GM12878 (cell line): ENCODE measurements at regions not wholly inside any gene's neighbourhood (a gene's known extent, or its start where the extent isn't known, plus 50 kb on each side); places are given as distances from the start of the nearest gene placed in this dataset.

ENCODE experiments used
- ATAC-seq: fragments of 200-7000 bp; cut with Tn5 transposase; 3 replicates; pipeline ENCODE4 v1.9.1; 2020; ENCODE audit warnings: mild to moderate bottlenecking, moderate library complexity
- BruUV-seq: library from RNA; stranded (reverse); fragments of 400-500 nt; replicated peaks from 2 replicates; lab custom pipeline; 2021; lab: Mats Ljungman, UMichigan
- CTCF ChIA-PET: fragments of 300-600 bp; sonication (Branson Sonifier 250); formaldehyde crosslinking; extraction: SDS; loops from one replicate; lab custom pipeline; 2021; ENCODE audit warnings: inconsistent platforms; lab: Yijun Ruan, JAX
- POLR2A ChIA-PET: fragments of 350-600 bp; formaldehyde crosslinking; extraction: SDS; loops from one replicate; lab custom pipeline; 2021; ENCODE audit warnings: inconsistent platforms; lab: Charles Lee
- RAD21 ChIA-PET: fragments of 300-600 bp; sonication (Branson Sonifier 250); formaldehyde crosslinking; loops from one replicate; lab custom pipeline; 2023; ENCODE audit warnings: antibody characterized with exemption; ENCODE audit not compliant: unreplicated experiment; lab: Charles Lee
- SMC1A ChIA-PET: fragments of 300-600 bp; sonication (Branson Sonifier 250); formaldehyde crosslinking; loops from one replicate; lab custom pipeline; 2023; ENCODE audit not compliant: unreplicated experiment, uncharacterized antibody; lab: Charles Lee
- DNase-seq: peaks from one replicate; pipeline ENCODE4 v3.0.0-alpha.2; 2011; ENCODE audit warnings: low read depth, low spot score
- FAIRE-seq: peaks from 3 replicates; lab custom pipeline; 2011; peaks lifted over from hg19 to GRCh38; lab: Jason Lieb, UNC
- H2AFZ ChIP-seq: 2 replicates; pipeline ENCODE4 v1.6.0; 2011; ENCODE audit warnings: low read depth, low read length, control low read depth; ENCODE audit not compliant: control insufficient read depth
- H3K27ac ChIP-seq: 2 replicates; pipeline ENCODE4 v1.5.1; 2011; ENCODE audit warnings: control low read depth; ENCODE audit not compliant: control insufficient read depth, insufficient read depth
- H3K27me3 ChIP-seq, 2 experiments: replicated peaks in 1 of 2; 2 replicates each; pipeline versions ENCODE4 v1.6.0 to v1.6.1; 2011; ENCODE audit warnings: low read length in 1 of 2; ENCODE audit not compliant: control insufficient read depth in 2 of 2, insufficient read depth in 2 of 2
- H3K36me3 ChIP-seq, 2 experiments: 2 replicates each; pipeline ENCODE4 v1.5.1; 2011; ENCODE audit warnings: low read length in 1 of 2; ENCODE audit not compliant: control insufficient read depth in 2 of 2, insufficient read depth in 2 of 2
- H3K4me1 ChIP-seq: 2 replicates; pipeline ENCODE4 v1.6.1; 2011; ENCODE audit warnings: mild to moderate bottlenecking, low read length, moderate library complexity, mixed read lengths; ENCODE audit not compliant: control insufficient read depth, insufficient read depth
- H3K4me2 ChIP-seq: 2 replicates; pipeline ENCODE4 v1.6.0; 2011; ENCODE audit warnings: control low read depth; ENCODE audit not compliant: control insufficient read depth, insufficient read depth
- H3K4me3 ChIP-seq: fragments of 200-600 bp; sonication (generic); 2 replicates; pipeline ENCODE4 v1.5.1; 2016
- H3K79me2 ChIP-seq: 2 replicates; pipeline ENCODE4 v1.6.0; 2011; ENCODE audit warnings: low read length; ENCODE audit not compliant: control insufficient read depth, insufficient read depth
- H3K9ac ChIP-seq: 2 replicates; pipeline ENCODE4 v1.8.0; 2011; ENCODE audit warnings: low read length, control low read depth, mixed read lengths; ENCODE audit not compliant: control insufficient read depth, insufficient read depth
- H3K9me3 ChIP-seq: replicated peaks from 3 replicates; pipeline ENCODE4 v1.5.1; 2011; ENCODE audit warnings: mild to moderate bottlenecking, low read length; ENCODE audit not compliant: control insufficient read depth, insufficient read depth
- H4K20me1 ChIP-seq: 2 replicates; pipeline ENCODE4 v1.6.0; 2011; ENCODE audit not compliant: control insufficient read depth, insufficient read depth
- ATF2 ChIP-seq: IDR thresholded peaks from 2 replicates; pipeline ENCODE4 v1.6.1; 2012; ENCODE audit warnings: low read length, inconsistent platforms
- CUX1 ChIP-seq: IDR thresholded peaks from 2 replicates; pipeline ENCODE4 v1.6.1; 2012; ENCODE audit warnings: improper control_type of control experiment, low read depth, low read length; ENCODE audit not compliant: insufficient replicate concordance
- E2F4 ChIP-seq: IDR thresholded peaks from 2 replicates; pipeline ENCODE4 v1.6.1; 2012; ENCODE audit warnings: low read depth, low read length, improper control_type of control experiment
- FOXM1 ChIP-seq: IDR thresholded peaks from 2 replicates; pipeline ENCODE4 v1.6.1; 2012; ENCODE audit warnings: low read depth, mild to moderate bottlenecking, inconsistent platforms, low read length, moderate library complexity
- MEF2A ChIP-seq: IDR thresholded peaks from 2 replicates; pipeline ENCODE4 v1.6.1; 2011; ENCODE audit warnings: low read depth, mild to moderate bottlenecking, low read length, moderate library complexity; ENCODE audit not compliant: insufficient read depth
- PAX5 ChIP-seq: IDR thresholded peaks from 2 replicates; pipeline ENCODE4 v1.6.1; 2011; ENCODE audit warnings: low read depth, low read length, borderline replicate concordance
- RCOR1 ChIP-seq: conservative IDR thresholded peaks from 2 replicates; pipeline ENCODE4 v1.6.1; 2012; ENCODE audit warnings: low read depth, low read length, improper control_type of control experiment
- SUZ12 ChIP-seq: fragments of 200-600 bp; sonication (generic); IDR thresholded peaks from one replicate; pipeline ENCODE4 v1.6.1; 2018; ENCODE audit warnings: antibody characterized with exemption, mild to moderate bottlenecking; ENCODE audit not compliant: unreplicated experiment
- ZNF207 ChIP-seq: fragments of 450-650 bp; IDR thresholded peaks from 2 replicates; pipeline ENCODE4 v1.6.1; 2014; ENCODE audit warnings: antibody characterized with exemption, mild to moderate bottlenecking, borderline replicate concordance
- ZNF274 ChIP-seq: IDR thresholded peaks from one replicate; pipeline ENCODE4 v1.8.0; 2011; ENCODE audit not compliant: insufficient read length, insufficient read depth
- ZNF384 ChIP-seq: IDR thresholded peaks from 2 replicates; pipeline ENCODE4 v1.6.1; 2012; ENCODE audit warnings: low read depth, mild to moderate bottlenecking, low read length, improper control_type of control experiment, borderline replicate concordance
- ZSCAN29 ChIP-seq: fragments of 450-650 bp; IDR thresholded peaks from 2 replicates; pipeline ENCODE4 v1.6.1; 2017; ENCODE audit warnings: mild to moderate bottlenecking, moderate library complexity
- WGBS: methylation state at CpG from one replicate; pipeline ENCODE4 v1.1.6; 2016; ENCODE audit warnings: low lambda C conversion rate; ENCODE audit not compliant: insufficient replicate concordance, insufficient coverage; ENCODE audit errors: missing lambda C conversion rate; 5-methylcytosine and 5-hydroxymethylcytosine counted together
- in situ Hi-C: fragments of 300-500 bp; cut with MboI; formaldehyde crosslinking; loops from 9 replicates; pipeline ENCODE4 v1.14.3; 2018; ENCODE audit warnings: mixed read lengths
- intact Hi-C: fragments of 100-400 bp; cut with micrococcal nuclease; formaldehyde crosslinking; loops from one replicate; pipeline ENCODE4 v1.14.2; 2022; ENCODE audit not compliant: unreplicated experiment

GRCh38 chr4:30939684-30940083, 219.5 kb downstream of the PCDH7 start:
- RAD21 ChIA-PET = no interaction called here
- H3K79me2 ChIP-seq = no peaks in the 10 kb centered on the region
- POLR2A ChIA-PET = no interaction called here
- no peak overlapping the region for H3K9ac ChIP-seq
- H3K4me1 ChIP-seq = no peaks in the 10 kb centered on the region
- in situ Hi-C loops = no loop called here
- H3K9me3 ChIP-seq = no peaks in the 10 kb centered on the region
- H3K4me2 ChIP-seq = no peak overlapping the region
- CTCF ChIA-PET = no interaction called here
- no peak overlapping the region for H3K4me3 ChIP-seq
- H3K36me3 ChIP-seq = no peaks in the 10 kb centered on the region
- no peak for TF ChIP-seq ATF2
- TF ChIP-seq PAX5 = no peak
- TF ChIP-seq ZNF207 = no peak
- TF ChIP-seq ZNF274 = no peak
- TF ChIP-seq, all 136 proteins: peak for 0
- WGBS = 2% methylated on average over 4 of the region's 4 CpGs
- SMC1A ChIA-PET = no interaction called here
- no peak for DNase-seq
- H4K20me1 ChIP-seq = no peaks in the 10 kb centered on the region
- no peak for ATAC-seq
- no TSS peak for BruUV-seq
- H3K27me3 ChIP-seq = no peaks in the 10 kb centered on the region
- intact Hi-C loops = no loop called here
- no peak for FAIRE-seq
- no peak overlapping the region for H2AFZ ChIP-seq
- no peak overlapping the region for H3K27ac ChIP-seq

- H3K79me2 ChIP-seq = no peaks in the 10 kb centered on the region
- in situ Hi-C loops = no loop called here
- no peaks in the 10 kb centered on the region for H3K36me3 ChIP-seq
- RAD21 ChIA-PET = no interaction called here
- H3K27me3 ChIP-seq = no peaks in the 10 kb centered on the region
- intact Hi-C loops = no loop called here
- H3K4me3 ChIP-seq = no peak overlapping the region
- POLR2A ChIA-PET = no interaction called here
- no peak for ATAC-seq
- no peak overlapping the region for H3K27ac ChIP-seq
- SMC1A ChIA-PET = no interaction called here
- BruUV-seq = no TSS peak
- no peaks in the 10 kb centered on the region for H3K4me1 ChIP-seq
- no peak overlapping the region for H3K4me2 ChIP-seq
- no peaks in the 10 kb centered on the region for H3K9me3 ChIP-seq
- no peak overlapping the region for H3K9ac ChIP-seq
- no peaks in the 10 kb centered on the region for H4K20me1 ChIP-seq
- FAIRE-seq = no peak
- no peak for DNase-seq
- no peak overlapping the region for H2AFZ ChIP-seq
- CTCF ChIA-PET = no interaction called here
- TF ChIP-seq ZSCAN29 (no peak), CUX1 (no peak), MEF2A (no peak), RCOR1 (no peak), ZNF207 (no peak), E2F4 (no peak), SUZ12 (no peak), ZNF384 (no peak), FOXM1 (no peak)
Measured at GRCh38 chr4:30941641-30942040, 221.5 kb downstream of the PCDH7 start.
